Pancreas (tissue), 10 donors: ENCODE measurements at regions not wholly inside any gene's neighbourhood (a gene's known extent, or its start where the extent isn't known, plus 50 kb on each side); places are given as distances from the start of the nearest gene placed in this dataset.

Source experiments
- ATAC-seq, 4 donors: fragments of 200-7000 bp; cut with Tn5 transposase; one replicate each; pipeline versions ENCODE4 v1.8.0 to v1.9.1; 2020; ENCODE audit warnings: mild to moderate bottlenecking in 4 of 4, moderate library complexity in 4 of 4
- DNase-seq, 6 donors: peaks; one replicate each; pipeline ENCODE4 v3.0.0-alpha.2; 2020
- FAIRE-seq: peaks from 2 replicates; lab custom pipeline; 2012; peaks lifted over from hg19 to GRCh38; lab: Jason Lieb, UNC
- H3K27ac ChIP-seq, 4 donors: fragments of 200-600 bp; sonication (generic); 1 replicate in 3 of 4; 2 replicates in 1 of 4; pipeline versions ENCODE4 v1.5.0 to v1.8.0; 2020
- H3K27me3 ChIP-seq, 4 donors: fragments of 200-600 bp; one replicate each; pipeline ENCODE4 v1.8.0; 2021
- H3K36me3 ChIP-seq, 3 donors: fragments of 200-600 bp; sonication (generic) in 1 of 3; one replicate each; pipeline versions ENCODE4 v1.5.0 to v1.8.0; 2020 to 2021
- H3K4me1 ChIP-seq, 3 donors: fragments of 200-600 bp; one replicate each; pipeline ENCODE4 v1.8.0; 2021
- H3K4me3 ChIP-seq, 4 donors: fragments of 200-600 bp; sonication (generic) in 2 of 4; one replicate each; pipeline versions ENCODE4 v1.5.0 to v1.8.0; 2020 to 2021
- H3K9me3 ChIP-seq, 4 donors: fragments of 200-600 bp; one replicate each; pipeline ENCODE4 v1.8.0; 2021
- WGBS, 2 donors: extraction: QIAGEN DNeasy Blood & Tissue Kit; methylation state at CpG; one replicate each; pipeline ENCODE4 v1.1.7; 2013; 5-methylcytosine and 5-hydroxymethylcytosine counted together
- intact Hi-C, 3 donors: fragments of 100-400 bp; cut with DNase I; formaldehyde crosslinking; loops; one replicate each; pipeline versions ENCODE4 v1.11.1 to v1.14.2; 2022
- TF ChIP-seq, protein P1 (sequence below), 4 donors: fragments of 200-600 bp; sonication (generic) in 3 of 4; IDR thresholded peaks; one replicate each; pipeline versions ENCODE4 v1.5.0 to v1.8.0; 2021; ENCODE audit warnings: antibody characterized with exemption in 4 of 4
- donor health status: healthy with polysubstance abuse.
- donor health status: DM: no; HTN: no; CAD: no; lungs with moderate emphysema.
- donor health status: DM: no; HTN: no; CAD: no.
- donor health status: control.
- donor health status: control.
- donor health status: Bipolar disorder and iron deficiency.
- donor health status: DM: yes; HTN: yes; CAD: no.
- donor health status: DM: no; HTN: no; CAD: no.
- donor health status: DM: no; HTN: no; CAD: no.
- donor health status: DM: yes; HTN: yes; CAD: no.

DNA sequence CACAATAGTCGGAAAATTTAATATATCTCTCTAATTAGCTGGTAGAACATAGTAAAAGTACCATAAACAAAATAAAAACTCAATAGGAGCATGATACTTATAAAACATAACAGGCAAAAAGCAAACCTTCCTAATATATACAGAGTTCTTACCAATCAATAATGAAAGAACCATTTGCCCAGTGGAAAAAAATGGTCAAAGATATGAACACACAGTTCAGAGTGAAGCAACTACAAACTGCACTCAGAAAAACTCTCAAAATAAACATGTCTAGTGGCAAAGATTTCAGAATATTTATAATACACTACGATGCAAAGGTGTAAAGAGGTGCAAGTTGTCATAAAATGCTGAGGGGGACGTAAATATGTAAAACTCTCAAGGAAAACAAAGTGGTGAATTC is 576.2 kb upstream of the CTNND2 start:
- ATAC-seq (no peak), FAIRE-seq (no peak), DNase-seq (no peak)
- intact Hi-C loops = no loop called here
- Histone ChIP-seq H3K4me1 (no peaks in the 10 kb centered on the region), H3K27ac (no peak overlapping the region), H3K9me3 (no peaks in the 10 kb centered on the region), H3K36me3 (no peaks in the 10 kb centered on the region), H3K4me3 (no peak overlapping the region), H3K27me3 (no peaks in the 10 kb centered on the region)
- WGBS, 2 donors = 48 to 66% methylated on average over 3 of the region's 3 CpGs
- TF ChIP-seq, protein P1, sequence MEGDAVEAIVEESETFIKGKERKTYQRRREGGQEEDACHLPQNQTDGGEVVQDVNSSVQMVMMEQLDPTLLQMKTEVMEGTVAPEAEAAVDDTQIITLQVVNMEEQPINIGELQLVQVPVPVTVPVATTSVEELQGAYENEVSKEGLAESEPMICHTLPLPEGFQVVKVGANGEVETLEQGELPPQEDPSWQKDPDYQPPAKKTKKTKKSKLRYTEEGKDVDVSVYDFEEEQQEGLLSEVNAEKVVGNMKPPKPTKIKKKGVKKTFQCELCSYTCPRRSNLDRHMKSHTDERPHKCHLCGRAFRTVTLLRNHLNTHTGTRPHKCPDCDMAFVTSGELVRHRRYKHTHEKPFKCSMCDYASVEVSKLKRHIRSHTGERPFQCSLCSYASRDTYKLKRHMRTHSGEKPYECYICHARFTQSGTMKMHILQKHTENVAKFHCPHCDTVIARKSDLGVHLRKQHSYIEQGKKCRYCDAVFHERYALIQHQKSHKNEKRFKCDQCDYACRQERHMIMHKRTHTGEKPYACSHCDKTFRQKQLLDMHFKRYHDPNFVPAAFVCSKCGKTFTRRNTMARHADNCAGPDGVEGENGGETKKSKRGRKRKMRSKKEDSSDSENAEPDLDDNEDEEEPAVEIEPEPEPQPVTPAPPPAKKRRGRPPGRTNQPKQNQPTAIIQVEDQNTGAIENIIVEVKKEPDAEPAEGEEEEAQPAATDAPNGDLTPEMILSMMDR (IDR thresholded peaks at IDR 0.05) = no peak

DNA sequence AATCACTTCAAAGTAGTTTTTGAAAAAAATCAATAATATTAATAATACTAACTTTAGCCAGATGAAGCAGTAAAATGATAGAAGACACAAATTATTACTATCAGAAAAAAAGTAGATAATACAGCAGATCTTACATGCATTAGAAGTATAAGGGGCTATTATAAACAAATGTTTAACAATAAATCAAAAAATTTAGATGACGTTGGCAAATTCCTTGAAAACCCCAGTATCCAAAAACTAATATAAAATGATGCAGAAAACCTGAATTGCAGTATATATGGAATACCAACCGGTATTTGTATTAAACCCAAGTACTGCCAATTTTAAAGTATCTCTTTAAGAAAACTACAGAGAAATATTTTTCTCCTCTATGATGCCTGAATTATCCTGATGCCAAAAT is 573.3 kb upstream of the CTNND2 start:
- DNase-seq (no peak), FAIRE-seq (no peak), ATAC-seq (no peak)
- TF ChIP-seq, protein P1 (IDR thresholded peaks at IDR 0.05) = no peak
- H3K4me1 ChIP-seq = no peaks in the 10 kb centered on the region
- no peak overlapping the region for H3K27ac ChIP-seq
- H3K9me3 ChIP-seq = no peaks in the 10 kb centered on the region
- no peaks in the 10 kb centered on the region for H3K27me3 ChIP-seq
- no peak overlapping the region for H3K4me3 ChIP-seq
- no peaks in the 10 kb centered on the region for H3K36me3 ChIP-seq
- intact Hi-C loops = no loop called here
- 57 to 78% methylated on average over 2 of the region's 2 CpGs for WGBS, 2 donors

DNA sequence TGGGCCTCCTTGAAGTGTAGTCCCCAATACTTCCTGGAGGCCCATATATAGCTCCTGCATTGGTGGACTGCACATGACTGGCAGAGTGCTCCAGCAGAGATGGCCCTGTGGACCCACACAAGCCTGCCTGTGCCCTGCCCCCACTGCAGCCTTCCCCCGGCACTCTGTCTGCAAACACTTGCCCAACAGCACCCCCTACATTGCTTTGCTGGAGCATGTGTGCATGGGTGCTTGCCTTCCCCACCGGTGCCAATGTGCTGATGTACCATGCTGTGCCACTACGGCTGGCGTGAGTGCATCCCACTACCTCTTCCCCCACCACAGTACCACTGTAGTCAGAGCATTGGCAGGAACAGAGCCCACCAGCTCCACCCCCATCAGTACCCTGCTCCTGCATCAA is 563.6 kb upstream of the CTNND2 start:
- TF ChIP-seq, protein P1 (IDR thresholded peaks at IDR 0.05) = no peak
- WGBS, 2 donors = 80 to 88% methylated on average over 4 of the region's 4 CpGs
- no peaks in the 10 kb centered on the region for H3K9me3 ChIP-seq
- ATAC-seq = no peak
- no peaks in the 10 kb centered on the region for H3K27me3 ChIP-seq
- peak in 2 of 6 donors; percentile 8 to 33 for DNase-seq
- no peak for FAIRE-seq
- no peaks in the 10 kb centered on the region for H3K4me1 ChIP-seq
- H3K36me3 ChIP-seq = no peaks in the 10 kb centered on the region
- intact Hi-C loops = no loop called here
- no peak overlapping the region for H3K4me3 ChIP-seq
- H3K27ac ChIP-seq = no peak overlapping the region

DNA sequence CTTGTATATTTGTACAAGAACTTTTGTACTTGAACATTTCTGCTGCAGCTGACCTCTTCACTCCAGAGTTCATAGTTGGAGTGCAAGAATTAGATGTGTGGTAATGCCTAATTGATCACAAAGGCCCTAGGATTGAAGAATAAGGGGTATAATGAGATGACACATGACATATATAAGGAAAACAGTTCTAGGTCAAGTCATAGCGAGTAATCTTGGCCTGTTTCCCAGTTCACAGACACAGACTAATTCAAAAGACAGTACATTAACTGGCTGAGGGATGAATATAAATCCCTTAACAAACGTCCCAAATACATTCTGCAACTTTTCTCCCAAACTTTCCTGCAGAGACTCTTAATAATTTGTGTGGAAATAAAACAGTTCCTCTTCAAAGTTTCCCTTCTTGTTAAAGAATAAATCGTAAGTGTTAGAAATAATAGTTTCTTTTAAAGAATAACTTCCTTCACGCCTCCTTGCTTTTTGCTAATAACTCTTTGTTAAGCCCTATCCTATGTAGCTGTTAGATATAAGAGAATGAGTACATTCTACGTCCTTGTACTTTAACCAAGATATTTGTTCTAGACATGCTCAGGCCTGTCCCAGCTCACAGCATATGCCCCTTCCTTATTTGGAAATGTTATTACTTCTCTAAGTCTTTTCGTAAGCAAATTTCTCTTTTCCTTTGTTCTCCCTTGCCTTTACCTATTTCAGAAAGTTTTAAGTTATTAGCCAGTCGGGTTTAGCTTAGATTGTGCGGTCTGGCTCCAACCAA is 556.4 kb upstream of the CTNND2 start:
- H3K27ac ChIP-seq = no peak overlapping the region
- no peak overlapping the region for H3K4me3 ChIP-seq
- FAIRE-seq = no peak
- TF ChIP-seq, protein P1 (IDR thresholded peaks at IDR 0.05) = no peak
- no peaks in the 10 kb centered on the region for H3K9me3 ChIP-seq
- no peak for DNase-seq
- no peak for ATAC-seq
- intact Hi-C loops = no loop called here
- 49 to 53% methylated on average over 8 of the region's 8 CpGs for WGBS, 2 donors
- no peaks in the 10 kb centered on the region for H3K27me3 ChIP-seq
- H3K4me1 ChIP-seq = no peaks in the 10 kb centered on the region
- no peaks in the 10 kb centered on the region for H3K36me3 ChIP-seq

DNA sequence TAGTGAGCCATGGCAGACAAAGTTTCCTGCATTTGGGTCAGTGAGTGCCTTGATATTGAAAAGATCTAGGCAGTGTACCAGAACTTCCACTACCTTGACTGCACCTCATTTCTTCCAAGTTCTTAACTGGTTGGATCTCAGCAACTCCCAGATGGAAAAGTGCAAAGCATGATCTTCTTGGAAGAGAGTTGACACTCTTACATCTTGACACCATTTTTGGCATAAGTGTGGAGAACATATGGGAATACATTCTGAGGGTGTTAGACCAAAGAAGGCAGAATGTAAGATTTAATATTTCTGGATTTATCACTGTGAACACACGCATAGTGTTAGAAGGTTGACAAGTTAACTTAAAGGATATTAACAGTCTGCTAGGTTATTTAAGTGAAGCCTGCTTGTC is 555.1 kb upstream of the CTNND2 start:
- DNase-seq (no peak), ATAC-seq (no peak), FAIRE-seq (no peak)
- no peaks in the 10 kb centered on the region for H3K9me3 ChIP-seq
- no peaks in the 10 kb centered on the region for H3K36me3 ChIP-seq
- intact Hi-C loops = no loop called here
- H3K27ac ChIP-seq = no peak overlapping the region
- H3K4me3 ChIP-seq = no peak overlapping the region
- H3K4me1 ChIP-seq = no peaks in the 10 kb centered on the region
- 77 to 94% methylated on average over 1 of the region's 1 CpG for WGBS, 2 donors
- no peaks in the 10 kb centered on the region for H3K27me3 ChIP-seq
- TF ChIP-seq, protein P1 (IDR thresholded peaks at IDR 0.05) = no peak
